Mesendoderm (in vitro differentiated cells): ENCODE measurements at regions not wholly inside any gene's neighbourhood (a gene's known extent, or its start where the extent isn't known, plus 50 kb on each side); places are given as distances from the start of the nearest gene placed in this dataset.
A peak's percentile ranks its signal among the peaks of the same experiment; 100 is the strongest.
"Not testable (repeated sequence)": the region's sequence is repeated elsewhere in the genome, so short reads cannot be mapped to it uniquely, and the experiment has no call there.

ENCODE experiments used
- DNase-seq: peaks from one replicate; pipeline ENCODE4 v3.0.0; 2013
- H2AK5ac ChIP-seq: 2 replicates; pipeline ENCODE4 v1.6.1; 2013; ENCODE audit warnings: low read length, inconsistent platforms
- H2BK120ac ChIP-seq: 2 replicates; pipeline ENCODE4 v1.6.1; 2013; ENCODE audit warnings: low read depth, mild to moderate bottlenecking, low read length, moderate library complexity, mixed read lengths
- H2BK15ac ChIP-seq: replicated peaks from 2 replicates; pipeline ENCODE4 v1.6.1; 2013; ENCODE audit warnings: low read depth, mild to moderate bottlenecking, moderate library complexity
- H2BK5ac ChIP-seq: 2 replicates; pipeline ENCODE4 v1.6.1; 2013; ENCODE audit warnings: low read length, inconsistent platforms
- H3K18ac ChIP-seq: 2 replicates; pipeline ENCODE4 v1.6.1; 2013; ENCODE audit warnings: mild to moderate bottlenecking, low read length, mixed read lengths
- H3K23ac ChIP-seq: one replicate; pipeline ENCODE4 v1.6.1; 2013; ENCODE audit warnings: low read length
- H3K27ac ChIP-seq: 2 replicates; pipeline ENCODE4 v1.5.1; 2013; ENCODE audit warnings: low read depth, mild to moderate bottlenecking, inconsistent platforms, low read length, moderate library complexity
- H3K27me3 ChIP-seq: 2 replicates; pipeline ENCODE4 v1.6.1; 2013; ENCODE audit warnings: low read length, control low read depth, mild to moderate bottlenecking, inconsistent platforms; ENCODE audit not compliant: insufficient read depth, poor library complexity
- H3K36me3 ChIP-seq: 2 replicates; pipeline ENCODE4 v1.6.1; 2013; ENCODE audit warnings: low read length, inconsistent platforms; ENCODE audit not compliant: control insufficient read depth, insufficient read depth
- H3K4ac ChIP-seq: one replicate; pipeline ENCODE4 v1.6.1; 2013; ENCODE audit warnings: low read depth, mild to moderate bottlenecking, low read length, moderate library complexity
- H3K4me1 ChIP-seq: 2 replicates; pipeline ENCODE4 v1.6.1; 2013; ENCODE audit warnings: low read depth, low read length, inconsistent platforms; ENCODE audit not compliant: control insufficient read depth
- H3K4me2 ChIP-seq: 2 replicates; pipeline ENCODE4 v1.6.1; 2013; ENCODE audit warnings: low read length
- H3K4me3 ChIP-seq: 2 replicates; pipeline ENCODE4 v1.5.1; 2013; ENCODE audit warnings: mild to moderate bottlenecking, low read length
- H3K56ac ChIP-seq: one replicate; pipeline ENCODE4 v1.6.1; 2013; ENCODE audit warnings: low read length
- H3K79me1 ChIP-seq: 2 replicates; pipeline ENCODE4 v1.6.1; 2013; ENCODE audit warnings: low read length, inconsistent platforms
- H3K79me2 ChIP-seq: 2 replicates; pipeline ENCODE4 v1.6.1; 2013; ENCODE audit warnings: mild to moderate bottlenecking, low read length; ENCODE audit not compliant: control insufficient read depth, insufficient read depth
- H3K9ac ChIP-seq: 2 replicates; pipeline ENCODE4 v1.6.1; 2013; ENCODE audit warnings: low read length, inconsistent platforms
- H4K5ac ChIP-seq: one replicate; pipeline ENCODE4 v1.6.1; 2013; ENCODE audit warnings: low read length
- H4K8ac ChIP-seq: one replicate; pipeline ENCODE4 v1.6.1; 2013; ENCODE audit warnings: low read depth, mild to moderate bottlenecking, control low read depth, low read length, moderate library complexity
- WGBS: extraction: QIAGEN DNeasy Blood & Tissue Kit; methylation state at CpG from one replicate; pipeline ENCODE4 v1.1.7; 2013; ENCODE audit warnings: low lambda C conversion rate, missing lambda C conversion rate; ENCODE audit not compliant: insufficient coverage; ENCODE audit errors: extremely low coverage; 5-methylcytosine and 5-hydroxymethylcytosine counted together

DNA sequence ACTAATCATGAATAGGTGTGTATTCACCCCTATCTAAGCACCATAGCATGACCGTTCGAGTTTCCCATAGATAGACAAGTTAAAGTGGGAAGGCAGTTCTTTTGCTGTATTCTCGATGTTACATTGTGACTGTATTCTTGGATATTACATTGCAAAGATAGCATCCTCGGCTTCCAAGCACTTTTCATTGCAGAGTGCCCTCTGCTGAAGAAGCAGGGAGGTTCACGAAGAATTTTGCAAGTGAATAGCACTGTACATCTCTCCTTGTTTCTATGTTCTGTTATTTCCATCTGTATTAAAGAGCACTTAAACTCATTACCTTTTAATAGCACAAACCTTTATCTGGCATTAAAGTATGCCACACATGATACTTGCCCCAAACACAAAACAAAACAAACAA lies 426.7 kb upstream of the ARX start:
- no peak overlapping the region for H2AK5ac ChIP-seq
- no peaks in the 10 kb centered on the region for H3K27me3 ChIP-seq
- H3K36me3 ChIP-seq: no peaks in the 10 kb centered on the region
- no peak overlapping the region for H3K56ac ChIP-seq
- H3K79me2 ChIP-seq: no peaks in the 10 kb centered on the region
- H4K5ac ChIP-seq: no peak overlapping the region
- H3K4ac ChIP-seq: no peak overlapping the region
- H3K79me1 ChIP-seq: no peaks in the 10 kb centered on the region
- no peak overlapping the region for H2BK120ac ChIP-seq
- H3K4me1 ChIP-seq: no peaks in the 10 kb centered on the region
- H4K8ac ChIP-seq: no peak overlapping the region
- no peak overlapping the region for H3K4me3 ChIP-seq
- no peak overlapping the region for H3K4me2 ChIP-seq
- H3K9ac ChIP-seq: no peak overlapping the region
- no peak overlapping the region for H3K23ac ChIP-seq
- H3K27ac ChIP-seq: no peak overlapping the region
- H2BK5ac ChIP-seq: no peak overlapping the region
- H3K18ac ChIP-seq: no peak overlapping the region
- H2BK15ac ChIP-seq: no peak overlapping the region
- no CpG with 5 or more reads among the region's 5 CpGs for WGBS
- peak; percentile 4 for DNase-seq

DNA sequence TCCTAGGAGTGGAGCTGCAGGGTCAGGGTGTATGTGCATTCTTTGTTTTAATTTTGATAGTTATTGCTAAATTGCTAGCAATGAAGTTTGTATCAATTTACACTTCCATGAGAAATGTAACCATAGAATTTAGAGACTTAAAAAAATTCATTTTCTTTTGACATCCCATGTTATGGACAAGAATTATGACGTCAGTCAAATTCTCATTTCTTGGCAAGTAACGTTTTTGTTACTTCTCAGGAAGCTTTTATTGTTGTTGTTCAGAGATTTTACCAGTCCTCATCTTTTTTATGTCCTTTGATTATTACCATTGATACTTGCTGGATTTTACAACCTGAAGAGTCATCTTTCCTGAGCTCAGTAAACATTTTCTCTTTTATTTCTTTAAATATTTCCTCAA lies 417.5 kb upstream of the ARX start:
- no peak overlapping the region for H3K4ac ChIP-seq
- no peaks in the 10 kb centered on the region for H3K4me1 ChIP-seq
- no peaks in the 10 kb centered on the region for H3K27me3 ChIP-seq
- no peak overlapping the region for H2AK5ac ChIP-seq
- no peaks in the 10 kb centered on the region for H3K79me2 ChIP-seq
- no peak overlapping the region for H2BK120ac ChIP-seq
- no peak overlapping the region for H3K4me3 ChIP-seq
- no peak overlapping the region for H4K5ac ChIP-seq
- no peaks in the 10 kb centered on the region for H3K36me3 ChIP-seq
- H4K8ac ChIP-seq: no peak overlapping the region
- H3K9ac ChIP-seq: no peak overlapping the region
- no peak overlapping the region for H3K27ac ChIP-seq
- no peak overlapping the region for H3K23ac ChIP-seq
- H3K79me1 ChIP-seq: no peaks in the 10 kb centered on the region
- WGBS: no CpG with 5 or more reads among the region's 2 CpGs
- H3K56ac ChIP-seq: no peak overlapping the region
- no peak overlapping the region for H2BK5ac ChIP-seq
- no peak for DNase-seq
- H2BK15ac ChIP-seq: no peak overlapping the region
- H3K18ac ChIP-seq: no peak overlapping the region
- no peak overlapping the region for H3K4me2 ChIP-seq

DNA sequence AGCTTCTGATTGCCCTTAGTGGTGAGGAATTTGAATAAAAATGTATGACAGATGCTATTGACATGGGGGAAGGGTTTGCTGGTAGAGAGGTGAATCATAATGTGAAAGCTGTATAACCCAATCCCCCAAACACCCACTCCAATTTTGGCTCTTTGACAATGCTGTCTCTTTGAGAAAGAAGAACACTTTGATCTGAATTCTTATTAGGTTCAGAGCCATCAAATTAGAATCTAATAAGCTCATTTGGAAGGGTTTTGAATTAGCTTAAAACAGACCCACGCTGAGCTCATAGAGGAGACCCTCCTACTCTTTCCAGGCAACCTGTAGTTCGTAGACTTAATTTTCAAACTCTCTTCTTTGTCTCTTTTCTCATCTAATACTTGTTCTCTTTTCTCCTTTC lies 416.6 kb upstream of the ARX start:
- DNase-seq: no peak
- H2BK5ac ChIP-seq: no peak overlapping the region
- H3K79me1 ChIP-seq: no peaks in the 10 kb centered on the region
- no peaks in the 10 kb centered on the region for H3K36me3 ChIP-seq
- H2BK15ac ChIP-seq: no peak overlapping the region
- H3K79me2 ChIP-seq: no peaks in the 10 kb centered on the region
- no peak overlapping the region for H3K4me3 ChIP-seq
- H3K4me2 ChIP-seq: no peak overlapping the region
- H4K8ac ChIP-seq: no peak overlapping the region
- no peak overlapping the region for H3K23ac ChIP-seq
- H3K27me3 ChIP-seq: no peaks in the 10 kb centered on the region
- H2AK5ac ChIP-seq: no peak overlapping the region
- H3K56ac ChIP-seq: no peak overlapping the region
- no peak overlapping the region for H3K9ac ChIP-seq
- H3K4me1 ChIP-seq: no peaks in the 10 kb centered on the region
- no peak overlapping the region for H3K4ac ChIP-seq
- no peak overlapping the region for H4K5ac ChIP-seq
- no peak overlapping the region for H3K27ac ChIP-seq
- WGBS: no CpG with 5 or more reads among the region's 2 CpGs
- no peak overlapping the region for H3K18ac ChIP-seq
- no peak overlapping the region for H2BK120ac ChIP-seq

DNA sequence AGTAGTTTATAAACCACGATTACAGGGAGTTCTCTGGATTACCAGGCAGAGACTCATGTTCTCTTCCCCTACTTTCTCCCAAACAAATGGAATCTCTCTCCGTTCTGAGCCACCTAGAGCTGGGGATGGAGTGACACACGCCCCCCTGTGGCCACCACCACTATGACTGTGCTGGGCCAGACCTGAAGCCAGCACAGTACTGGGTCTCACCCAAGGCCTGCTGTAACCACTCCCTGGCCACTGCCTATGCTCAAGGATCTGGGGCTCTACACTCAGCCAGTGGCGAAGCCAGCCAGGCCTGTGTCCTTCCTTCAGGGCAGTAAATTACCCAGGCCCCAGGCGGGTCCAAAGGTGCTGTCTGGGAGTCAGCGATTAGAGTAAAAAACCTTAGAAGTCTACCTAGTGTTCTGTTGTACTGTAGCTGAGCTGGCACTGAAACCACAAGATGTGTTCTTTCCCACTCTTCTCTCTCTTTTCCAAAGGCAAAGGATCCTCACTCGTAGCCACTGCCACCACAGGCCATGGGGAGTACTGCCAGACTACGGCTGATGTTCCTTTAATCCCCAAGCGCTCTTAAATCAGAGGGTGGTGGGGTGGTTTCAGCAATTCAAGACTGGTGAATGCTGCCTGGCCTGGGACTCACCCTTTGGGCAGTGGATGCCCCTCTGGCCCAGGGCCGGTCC lies 412.2 kb upstream of the ARX start:
- Histone ChIP-seq H2AK5ac (no peak overlapping the region), H3K23ac (no peak overlapping the region), H3K27ac (no peak overlapping the region), H2BK120ac (no peak overlapping the region), H3K27me3 (no peaks in the 10 kb centered on the region), H3K36me3 (no peaks in the 10 kb centered on the region), H3K4me1 (no peaks in the 10 kb centered on the region), H3K79me2 (no peaks in the 10 kb centered on the region), H3K4me3 (no peak overlapping the region), H3K9ac (no peak overlapping the region), H4K5ac (no peak overlapping the region), H3K56ac (no peak overlapping the region), H2BK5ac (no peak overlapping the region), H2BK15ac (no peak overlapping the region), H3K4me2 (no peak overlapping the region), H3K18ac (no peak overlapping the region), H3K79me1 (no peaks in the 10 kb centered on the region), H4K8ac (no peak overlapping the region), H3K4ac (no peak overlapping the region)
- DNase-seq: peak; percentile 73
- no CpG with 5 or more reads among the region's 10 CpGs for WGBS

DNA sequence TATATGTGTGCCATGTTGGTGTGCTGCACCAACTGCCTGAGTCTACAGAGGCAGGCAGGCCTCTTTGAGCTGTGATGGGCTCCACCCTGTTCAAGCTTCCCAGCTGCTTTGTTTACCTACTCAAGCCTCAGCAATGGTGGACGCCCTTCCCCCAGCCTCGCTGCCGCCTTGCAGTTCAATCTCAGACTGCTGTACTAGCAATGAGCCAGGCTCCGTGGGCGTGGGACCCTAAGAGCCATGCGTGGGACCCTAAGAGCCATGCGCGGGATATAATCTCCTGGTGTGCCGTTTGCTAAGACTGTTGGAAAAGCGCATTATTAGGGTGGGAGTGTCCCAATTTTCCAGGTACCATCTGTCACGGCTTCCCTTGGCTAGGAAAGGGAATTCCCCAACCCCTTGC lies 388.4 kb upstream of the ARX start:
- not testable (repeated sequence) for H2BK5ac ChIP-seq, H3K4me2 ChIP-seq, H3K9ac ChIP-seq, H3K27ac ChIP-seq, H3K36me3 ChIP-seq, H3K56ac ChIP-seq, H3K4me3 ChIP-seq, H2BK15ac ChIP-seq, H3K4me1 ChIP-seq, H3K27me3 ChIP-seq, H3K18ac ChIP-seq, H3K23ac ChIP-seq, H4K8ac ChIP-seq, H3K4ac ChIP-seq, H2BK120ac ChIP-seq, H3K79me2 ChIP-seq, DNase-seq, H4K5ac ChIP-seq, H2AK5ac ChIP-seq, H3K79me1 ChIP-seq
- whole genome bisulfite sequencing: no CpG with 5 or more reads among the region's 11 CpGs

DNA sequence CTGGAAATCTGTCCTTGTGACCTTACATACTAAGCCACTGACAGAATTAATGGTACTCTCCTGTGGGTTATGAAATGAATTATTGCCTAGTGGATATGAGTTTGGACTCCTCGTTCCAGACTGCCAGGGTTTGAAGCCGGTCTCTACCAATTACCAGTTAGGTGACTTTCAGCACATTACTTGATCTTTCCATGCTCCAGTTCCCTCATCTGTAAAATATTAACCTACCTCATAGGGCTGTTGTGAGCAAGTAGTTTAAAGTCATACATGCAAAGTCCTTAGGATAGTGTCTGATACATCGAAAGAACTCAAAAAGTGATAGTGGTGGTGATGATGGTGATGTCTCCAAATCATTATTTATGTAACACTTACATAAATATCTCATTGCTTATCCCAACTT lies 373.5 kb upstream of the ARX start:
- no peaks in the 10 kb centered on the region for H3K36me3 ChIP-seq
- H3K79me1 ChIP-seq: no peaks in the 10 kb centered on the region
- no CpG with 5 or more reads among the region's 3 CpGs for WGBS

More for the DNA sequence above, 373.5 kb upstream of the ARX start:
- Histone ChIP-seq H2BK5ac (no peak overlapping the region), H3K79me2 (no peaks in the 10 kb centered on the region), H3K4me2 (no peak overlapping the region), H4K5ac (no peak overlapping the region), H4K8ac (no peak overlapping the region), H3K56ac (no peak overlapping the region), H2BK15ac (no peak overlapping the region), H2AK5ac (no peak overlapping the region), H3K27ac (no peak overlapping the region), H2BK120ac (no peak overlapping the region), H3K9ac (no peak overlapping the region), H3K4ac (no peak overlapping the region), H3K18ac (no peak overlapping the region), H3K23ac (no peak overlapping the region), H3K4me1 (no peaks in the 10 kb centered on the region), H3K27me3 (no peaks in the 10 kb centered on the region), H3K4me3 (no peak overlapping the region)
- DNase-seq: no peak
